ENCODE measurements at regions not wholly inside any gene's neighbourhood (a gene's known extent, or its start where the extent isn't known, plus 50 kb on each side); places are given as distances from the start of the nearest gene placed in this dataset.
"Not testable (repeated sequence)": the region's sequence is repeated elsewhere in the genome, so short reads cannot be mapped to it uniquely, and the experiment has no call there.

- no peak for DNase-seq (ENCODE audit: low read depth)
Measured at GRCh38 chr9:106233116-106233515, 538.8 kb downstream of the TMEM38B start.

- not testable (repeated sequence) for DNase-seq (ENCODE audit: low read depth)
Measured at GRCh38 chr9:106260908-106261307, 566.6 kb downstream of the TMEM38B start.

GRCh38 chr9:106277966-106278365 is 583.6 kb downstream of the TMEM38B start:
- DNase-seq (ENCODE audit: low read depth), result no peak

- no peak for DNase-seq (ENCODE audit: low read depth)
Measured at GRCh38 chr9:106283769-106284168, 579.2 kb upstream of the ZNF462 start.

- DNase-seq (ENCODE audit: low read depth), result no peak
Measured at GRCh38 chr9:106284296-106284695, 578.7 kb upstream of the ZNF462 start.

- no peak for DNase-seq (ENCODE audit: low read depth)
Measured at GRCh38 chr9:106286249-106286648, 576.7 kb upstream of the ZNF462 start.

GRCh38 chr9:106287091-106287631 is 575.8 kb upstream of the ZNF462 start:
- DNase-seq (ENCODE audit: low read depth), result no peak

- DNase-seq (ENCODE audit: low read depth), result no peak
Measured at GRCh38 chr9:106287731-106288130, 575.2 kb upstream of the ZNF462 start.

- DNase-seq (ENCODE audit: low read depth), result no peak
Measured at GRCh38 chr9:106288689-106289088, 574.3 kb upstream of the ZNF462 start.

- DNase-seq (ENCODE audit: low read depth), result no peak
Measured at GRCh38 chr9:106291786-106292185, 571.2 kb upstream of the ZNF462 start.

- DNase-seq (ENCODE audit: low read depth), result no peak
Measured at GRCh38 chr9:106296426-106296825, 566.5 kb upstream of the ZNF462 start.

- no peak for DNase-seq (ENCODE audit: low read depth)
Measured at GRCh38 chr9:106298997-106299396, 564.0 kb upstream of the ZNF462 start.

- DNase-seq (ENCODE audit: low read depth), result no peak
Measured at GRCh38 chr9:106304401-106304920, 558.5 kb upstream of the ZNF462 start.

- no peak for DNase-seq (ENCODE audit: low read depth)
Measured at GRCh38 chr9:106305428-106306133, 557.4 kb upstream of the ZNF462 start.

- DNase-seq (ENCODE audit: low read depth), result no peak
Measured at GRCh38 chr9:106307670-106308069, 555.3 kb upstream of the ZNF462 start.

- no peak for DNase-seq (ENCODE audit: low read depth)
Measured at GRCh38 chr9:106309925-106310324, 553.0 kb upstream of the ZNF462 start.

GRCh38 chr9:106310782-106311181 is 552.2 kb upstream of the ZNF462 start:
- DNase-seq (ENCODE audit: low read depth), result no peak

GRCh38 chr9:106312906-106313305 is 550.1 kb upstream of the ZNF462 start:
- DNase-seq (ENCODE audit: low read depth), result no peak

GRCh38 chr9:106314476-106314875 is 548.5 kb upstream of the ZNF462 start:
- DNase-seq (ENCODE audit: low read depth), result no peak

- no peak for DNase-seq (ENCODE audit: low read depth)
Measured at GRCh38 chr9:106321394-106322180, 541.4 kb upstream of the ZNF462 start.

GRCh38 chr9:106322706-106323245 is 540.2 kb upstream of the ZNF462 start:
- DNase-seq (ENCODE audit: low read depth), result no peak

GRCh38 chr9:106324053-106324585 is 538.8 kb upstream of the ZNF462 start:
- DNase-seq (ENCODE audit: low read depth), result no peak

All from stimulated activated CD8-positive, alpha-beta memory T cell treated with anti-CD3 and anti-CD28 coated beads, Interleukin-15, amount 100 ng/mL, for 24 hours (primary cell).